Adrenal gland (tissue), 9 donors: ENCODE measurements at regions not wholly inside any gene's neighbourhood (a gene's known extent, or its start where the extent isn't known, plus 50 kb on each side); places are given as distances from the start of the nearest gene placed in this dataset.

Experiments
- DNase-seq, 7 donors: peaks; one replicate each; pipeline ENCODE4 v3.0.0-alpha.2; 2019 to 2020
- H3K27ac ChIP-seq, 5 donors: fragments of 200-600 bp; sonication (generic) in 4 of 5; 1 replicate in 3 of 5; 2 replicates in 2 of 5; pipeline versions ENCODE4 v1.5.1 to v1.8.0; 2016 to 2020; ENCODE audit warnings: mild to moderate bottlenecking in 1 of 5
- H3K27me3 ChIP-seq: fragments of 200-600 bp; 2 replicates; pipeline ENCODE4 v1.8.0; 2021
- H3K36me3 ChIP-seq, 2 donors: fragments of 200-600 bp; replicated peaks in 1 of 2; 1 replicate in 1 of 2; 2 replicates in 1 of 2; pipeline versions ENCODE4 v1.5.1 to v1.8.0; 2018 to 2022
- H3K4me1 ChIP-seq, 2 donors: fragments of 200-600 bp; replicated peaks in 1 of 2; 1 replicate in 1 of 2; 2 replicates in 1 of 2; pipeline versions ENCODE4 v1.5.1 to v1.8.0; 2018 to 2021
- H3K4me3 ChIP-seq, 4 donors: fragments of 200-600 bp; sonication (generic) in 3 of 4; one replicate each; pipeline ENCODE4 v1.5.1; 2016 to 2018
- H3K9me3 ChIP-seq, 3 donors: fragments of 200-600 bp; sonication (generic) in 1 of 3; replicated peaks in 1 of 3; 1 replicate in 2 of 3; 2 replicates in 1 of 3; pipeline versions ENCODE4 v1.5.1 to v1.8.0; 2016 to 2021
- POLR2A ChIP-seq, 2 donors: fragments of 450-650 bp; IDR thresholded peaks; one replicate each; pipeline ENCODE4 v1.6.1; 2017; ENCODE audit warnings: antibody characterized with exemption in 2 of 2, mild to moderate bottlenecking in 2 of 2, moderate library complexity in 1 of 2
- WGBS, 4 donors: extraction: QIAGEN DNeasy Blood & Tissue Kit in 2 of 4; methylation state at CpG; one replicate each; pipeline versions ENCODE4 v1.1.5 to v1.1.7; 2013 to 2017; 5-methylcytosine and 5-hydroxymethylcytosine counted together
- intact Hi-C, 2 donors: fragments of 100-400 bp; cut with DNase I; formaldehyde crosslinking; loops; one replicate each; pipeline versions ENCODE4 v1.14.1 to v1.15.0; 2022 to 2023
- TF ChIP-seq, protein P1 (sequence below), 6 experiments: fragments of 450-650 bp in 4 of 6; fragments of 200-600 bp in 2 of 6; sonication (generic) in 1 of 6; IDR thresholded peaks; 1 replicate in 5 of 6; 2 replicates in 1 of 6; pipeline versions ENCODE4 v1.5.1 to v1.8.0; 2016 to 2021; ENCODE audit warnings: antibody characterized with exemption in 6 of 6, mild to moderate bottlenecking in 2 of 6, moderate library complexity in 1 of 6
- donor health status: healthy with polysubstance abuse.
- donor health status: Bipolar disorder and iron deficiency.
- donor health status: DM: yes; HTN: yes; CAD: no.
- donor health status: DM: no; HTN: no; CAD: no.
- donor health status: DM: no; HTN: no; CAD: no.

DNA sequence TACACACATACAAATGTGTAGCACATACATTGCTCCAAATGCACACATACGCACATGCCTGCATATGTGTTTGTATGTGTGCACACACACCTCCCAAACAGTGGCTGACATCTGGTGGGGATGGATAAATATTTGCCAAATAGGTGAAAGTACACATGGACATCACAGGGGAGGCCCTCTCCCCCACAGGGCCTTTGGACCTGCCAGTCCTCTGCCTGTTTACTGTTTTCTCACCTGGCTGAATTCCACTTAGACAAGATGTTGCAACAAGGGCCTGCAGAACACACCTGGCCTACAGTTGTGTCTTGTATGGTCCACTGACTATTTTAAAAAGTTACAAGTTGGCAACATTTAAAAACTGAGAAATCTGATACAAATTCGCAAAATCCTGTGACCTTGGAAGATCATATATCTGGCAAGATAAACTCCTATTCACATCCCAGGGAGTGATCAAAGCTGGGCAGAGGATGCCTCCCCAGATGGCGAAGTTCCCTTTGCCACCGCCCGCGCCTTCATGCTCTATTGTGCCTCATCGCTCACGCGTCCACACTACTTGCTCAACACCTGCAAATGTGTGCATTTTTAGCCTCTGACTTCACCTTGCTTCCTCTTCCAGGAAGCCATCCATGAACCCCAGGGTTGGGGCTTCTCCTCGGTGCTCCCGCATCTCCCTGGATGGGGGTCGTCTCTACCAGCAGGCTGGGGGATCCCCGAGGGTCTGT, 118.4 kb upstream of the FZD10 start:
- Histone ChIP-seq H3K4me1 (no peaks in the 10 kb centered on the region), H3K9me3 (no peaks in the 10 kb centered on the region), H3K36me3 (no peaks in the 10 kb centered on the region), H3K4me3 (no peak overlapping the region), H3K27me3 (peaks cover 22% of the 10 kb centered on the region), H3K27ac (no peak overlapping the region)
- intact Hi-C loops = loop anchor here (5.0 to 10.0 kb wide), 2 partner anchors 288 to 711 kb away; no protein-coding TSS in a partner anchor
- WGBS, 4 donors = 54 to 70% (median 67%) methylated on average over 13 of the region's 13 CpGs
- TF ChIP-seq POLR2A (IDR thresholded peaks at IDR 0.05) = no peak
- TF ChIP-seq, protein P1, sequence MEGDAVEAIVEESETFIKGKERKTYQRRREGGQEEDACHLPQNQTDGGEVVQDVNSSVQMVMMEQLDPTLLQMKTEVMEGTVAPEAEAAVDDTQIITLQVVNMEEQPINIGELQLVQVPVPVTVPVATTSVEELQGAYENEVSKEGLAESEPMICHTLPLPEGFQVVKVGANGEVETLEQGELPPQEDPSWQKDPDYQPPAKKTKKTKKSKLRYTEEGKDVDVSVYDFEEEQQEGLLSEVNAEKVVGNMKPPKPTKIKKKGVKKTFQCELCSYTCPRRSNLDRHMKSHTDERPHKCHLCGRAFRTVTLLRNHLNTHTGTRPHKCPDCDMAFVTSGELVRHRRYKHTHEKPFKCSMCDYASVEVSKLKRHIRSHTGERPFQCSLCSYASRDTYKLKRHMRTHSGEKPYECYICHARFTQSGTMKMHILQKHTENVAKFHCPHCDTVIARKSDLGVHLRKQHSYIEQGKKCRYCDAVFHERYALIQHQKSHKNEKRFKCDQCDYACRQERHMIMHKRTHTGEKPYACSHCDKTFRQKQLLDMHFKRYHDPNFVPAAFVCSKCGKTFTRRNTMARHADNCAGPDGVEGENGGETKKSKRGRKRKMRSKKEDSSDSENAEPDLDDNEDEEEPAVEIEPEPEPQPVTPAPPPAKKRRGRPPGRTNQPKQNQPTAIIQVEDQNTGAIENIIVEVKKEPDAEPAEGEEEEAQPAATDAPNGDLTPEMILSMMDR (IDR thresholded peaks at IDR 0.05) = no peak
- DNase-seq = no peak

DNA sequence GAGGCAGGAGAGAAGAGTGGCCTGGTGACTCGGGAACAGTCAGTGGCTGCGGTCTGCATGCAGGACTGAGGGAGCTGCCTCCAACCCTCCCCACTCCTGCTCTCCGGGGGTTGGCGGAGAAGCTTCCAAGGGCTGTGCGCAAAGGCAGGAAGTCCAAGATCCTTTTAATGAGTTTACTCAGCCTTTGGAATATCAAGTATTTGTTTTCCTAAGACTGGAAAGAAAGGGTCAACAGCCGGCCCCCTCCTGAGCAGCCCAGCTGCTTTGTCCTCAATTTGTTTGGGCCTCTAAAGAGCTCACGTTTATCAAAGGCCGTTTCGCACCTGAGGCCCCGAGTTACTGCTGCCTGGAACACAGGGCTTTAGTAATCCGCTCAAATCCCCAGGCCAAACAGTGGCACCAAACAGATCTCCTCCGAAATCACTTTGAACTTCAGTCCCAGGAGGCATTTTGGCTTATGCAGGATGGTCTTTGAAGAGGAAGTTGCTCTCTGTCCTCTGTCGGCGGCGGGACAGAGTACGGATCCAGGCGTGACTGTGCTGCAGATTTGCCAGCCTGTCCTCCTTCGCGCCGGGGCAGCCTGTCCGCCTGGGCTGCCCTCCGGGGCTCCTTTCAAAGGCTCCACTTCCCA, 117.2 kb upstream of the FZD10 start:
- Histone ChIP-seq H3K9me3 (no peaks in the 10 kb centered on the region), H3K4me1 (no peaks in the 10 kb centered on the region), H3K27ac (no peak overlapping the region), H3K27me3 (peaks cover 20% of the 10 kb centered on the region), H3K4me3 (no peak overlapping the region), H3K36me3 (no peaks in the 10 kb centered on the region)
- TF ChIP-seq POLR2A (IDR thresholded peaks at IDR 0.05) = no peak
- TF ChIP-seq, protein P1 (IDR thresholded peaks at IDR 0.05) = no peak
- WGBS, 4 donors = 16 to 34% (median 18%) methylated on average over 15 to 22 of the region's 22 CpGs
- no peak for DNase-seq
- intact Hi-C loops = loop anchor here (5.0 to 10.0 kb wide), 2 partner anchors 287 to 710 kb away; no protein-coding TSS in a partner anchor

DNA sequence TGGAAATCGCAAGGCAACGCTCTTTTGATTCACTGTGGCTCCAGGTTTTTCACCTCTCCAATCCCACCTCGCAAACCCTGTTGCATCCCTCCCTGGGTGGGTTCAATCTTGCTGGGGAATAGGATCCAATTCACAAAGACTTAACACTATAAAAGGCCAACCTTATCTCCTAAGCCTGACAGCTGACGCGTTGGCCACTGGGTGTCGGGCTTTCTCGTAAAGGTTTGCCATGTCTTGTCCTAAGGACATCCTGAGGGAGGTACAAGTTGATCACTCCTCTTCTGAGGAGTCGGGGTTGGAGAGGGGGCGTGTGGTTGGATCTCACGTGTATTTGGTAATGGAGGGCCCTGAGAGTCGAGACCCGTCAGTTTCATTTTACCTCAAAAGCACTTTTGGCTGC, 112.6 kb upstream of the FZD10 start:
- intact Hi-C loops = loop anchor here in 1 of 2 donors (2.0 to 10.0 kb wide), 2 partner anchors 285 to 705 kb away; no protein-coding TSS in a partner anchor
- Histone ChIP-seq H3K27ac (no peak overlapping the region), H3K36me3 (no peaks in the 10 kb centered on the region), H3K9me3 (no peaks in the 10 kb centered on the region), H3K4me1 (no peaks in the 10 kb centered on the region), H3K27me3 (peaks cover 6% of the 10 kb centered on the region), H3K4me3 (no peak overlapping the region)
- no peak for TF ChIP-seq POLR2A (IDR thresholded peaks at IDR 0.05)
- TF ChIP-seq, protein P1 (IDR thresholded peaks at IDR 0.05) = no peak
- DNase-seq = no peak
- WGBS, 4 donors = 69 to 78% (median 73%) methylated on average over 12 of the region's 12 CpGs

DNA sequence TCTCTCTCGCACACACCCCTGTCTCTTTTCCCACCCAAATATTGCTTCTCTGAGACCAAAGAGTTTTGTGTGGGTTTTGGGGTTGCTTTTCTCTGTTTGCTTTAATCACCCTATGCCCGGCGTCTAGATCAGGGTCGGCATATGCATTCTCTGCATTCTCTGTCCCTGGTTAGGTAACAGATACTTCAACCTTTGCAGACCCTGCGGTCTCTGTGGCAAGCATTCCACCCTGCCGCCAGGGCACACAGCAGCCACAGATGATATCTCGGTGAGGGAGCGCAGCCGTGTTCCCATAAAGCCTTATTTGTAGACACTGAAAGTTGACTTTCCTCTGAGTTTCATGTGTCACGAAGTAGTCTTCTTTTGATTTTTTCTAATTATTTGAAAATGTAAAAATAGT, 110.4 kb upstream of the FZD10 start:
- H3K27me3 ChIP-seq = peaks cover 2% of the 10 kb centered on the region
- no peak overlapping the region for H3K27ac ChIP-seq
- TF ChIP-seq, protein P1 (IDR thresholded peaks at IDR 0.05) = no peak
- TF ChIP-seq POLR2A (IDR thresholded peaks at IDR 0.05) = no peak
- no peak overlapping the region for H3K4me3 ChIP-seq
- no peaks in the 10 kb centered on the region for H3K36me3 ChIP-seq
- WGBS, 4 donors = 62 to 68% (median 64%) methylated on average over 10 of the region's 10 CpGs
- no peaks in the 10 kb centered on the region for H3K4me1 ChIP-seq
- intact Hi-C loops = no loop called here
- H3K9me3 ChIP-seq = no peaks in the 10 kb centered on the region
- no peak for DNase-seq
